GM21526 (cell line): ENCODE measurements at regions not wholly inside any gene's neighbourhood (a gene's known extent, or its start where the extent isn't known, plus 50 kb on each side); places are given as distances from the start of the nearest gene placed in this dataset.
"Not testable (repeated sequence)": the region's sequence is repeated elsewhere in the genome, so short reads cannot be mapped to it uniquely, and the experiment has no call there.

Experiments used
- ATAC-seq: cut with Tn5 transposase; IDR thresholded peaks from one replicate; pipeline ENCODE4 v1.9.1; 2021; ENCODE audit warnings: moderate library complexity; ENCODE audit not compliant: unreplicated experiment, low FRiP score

- no peak for ATAC-seq
Measured at GRCh38 chr12:14207905-14208551, 157.5 kb upstream of the ATF7IP start.

GRCh38 chr12:14211947-14212387 lies 153.5 kb upstream of the ATF7IP start:
- ATAC-seq = no peak

- no peak for ATAC-seq
Measured at GRCh38 chr12:14213542-14213941, 151.9 kb upstream of the ATF7IP start.

- no peak for ATAC-seq
Measured at GRCh38 chr12:14214495-14214894, 151.0 kb upstream of the ATF7IP start.

GRCh38 chr12:14215949-14216348 lies 149.5 kb upstream of the ATF7IP start:
- not testable (repeated sequence) for ATAC-seq

GRCh38 chr12:14216405-14217294 lies 148.8 kb upstream of the ATF7IP start:
- no peak for ATAC-seq

- no peak for ATAC-seq
Measured at GRCh38 chr12:14219156-14219555, 146.3 kb upstream of the ATF7IP start.

- not testable (repeated sequence) for ATAC-seq
Measured at GRCh38 chr12:14219670-14220069, 145.8 kb upstream of the ATF7IP start.

GRCh38 chr12:14225064-14225463 lies 140.4 kb upstream of the ATF7IP start:
- ATAC-seq = no peak

- ATAC-seq = not testable (repeated sequence)
Measured at GRCh38 chr12:14235176-14235575, 130.3 kb upstream of the ATF7IP start.

GRCh38 chr12:14236641-14237040 lies 128.8 kb upstream of the ATF7IP start:
- ATAC-seq = not testable (repeated sequence)

GRCh38 chr12:14238221-14238792 lies 127.2 kb upstream of the ATF7IP start:
- no peak for ATAC-seq

- peak; percentile 71 for ATAC-seq
Measured at GRCh38 chr12:14239350-14239934, 126.0 kb upstream of the ATF7IP start.

GRCh38 chr12:14239935-14240872 lies 125.3 kb upstream of the ATF7IP start:
- ATAC-seq = peak; percentile 43

- no peak for ATAC-seq
Measured at GRCh38 chr12:14240873-14241220, 124.6 kb upstream of the ATF7IP start.

- ATAC-seq = not testable (repeated sequence)
Measured at GRCh38 chr12:14242825-14243224, 122.7 kb upstream of the ATF7IP start.

GRCh38 chr12:14243941-14244340 lies 121.5 kb upstream of the ATF7IP start:
- no peak for ATAC-seq

- ATAC-seq = no peak
Measured at GRCh38 chr12:14244876-14245669, 120.4 kb upstream of the ATF7IP start.

- ATAC-seq = no peak
Measured at GRCh38 chr12:14247166-14247565, 118.3 kb upstream of the ATF7IP start.
